ENCODE measurements at regions not wholly inside any gene's neighbourhood (a gene's known extent, or its start where the extent isn't known, plus 50 kb on each side); places are given as distances from the start of the nearest gene placed in this dataset.

DNA sequence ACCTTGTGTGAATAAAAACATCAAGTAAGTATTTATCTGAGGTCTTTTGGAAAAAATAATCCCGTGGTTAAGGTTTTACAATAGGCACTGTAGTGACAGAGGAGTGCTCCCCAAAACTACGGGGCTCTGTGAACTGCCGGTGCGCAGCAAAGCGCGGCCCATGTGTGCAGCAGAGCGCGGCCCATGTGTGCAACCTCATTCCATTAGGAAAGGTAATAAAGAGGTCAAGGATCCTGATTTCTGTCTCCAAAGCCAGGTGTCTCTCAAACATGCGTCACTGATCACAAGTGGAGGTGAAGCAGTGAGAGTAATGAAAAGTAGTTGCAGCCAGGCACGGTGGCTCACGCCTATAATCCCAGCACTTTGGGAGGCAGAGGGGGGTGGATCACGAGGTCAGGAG is 58.7 kb downstream of the MRPL57 start:
- H2BK15ac ChIP-seq (ENCODE audit: low read length) = no peak overlapping the region
- no peak overlapping the region for H2AK5ac ChIP-seq (ENCODE audit: low read depth, low read length)
- no peak overlapping the region for H2BK120ac ChIP-seq (ENCODE audit: low read depth, low read length)
- no peaks in the 10 kb centered on the region for H3K79me1 ChIP-seq (ENCODE audit: low read depth, low read length)
- H3K4me3 ChIP-seq (ENCODE audit: low read length in 2 of 2) = no peak overlapping the region
- no peak overlapping the region for H3K4me2 ChIP-seq (ENCODE audit: insufficient read depth, low read length, poor library complexity, severe bottlenecking)
- no CpG with 5 or more reads among the region's 12 CpGs for WGBS, 2 donors (ENCODE audit: extremely low coverage in 2 of 2, insufficient read length in 2 of 2, insufficient replicate concordance in 1 of 2)
- H3K18ac ChIP-seq (ENCODE audit: low read length) = no peak overlapping the region
- H3K9me3 ChIP-seq (replicated peaks in 1 of 2; ENCODE audit: control insufficient read depth in 2 of 2, insufficient read depth in 1 of 2, low read depth in 1 of 2, low read length in 2 of 2) = peaks cover 0 to 3% of the 10 kb centered on the region in 2 donors
- no peak for DNase-seq (ENCODE audit: low spot score)
- no peak overlapping the region for H2AFZ ChIP-seq (ENCODE audit: low read length)
- H3K9ac ChIP-seq (ENCODE audit: low read depth, low read length, poor library complexity) = no peak overlapping the region
- no peak overlapping the region for H3K23ac ChIP-seq (ENCODE audit: low read depth, low read length, poor library complexity)
- no peaks in the 10 kb centered on the region for H3K36me3 ChIP-seq (replicated peaks in 1 of 2; ENCODE audit: control insufficient read depth in 2 of 2, insufficient read depth in 2 of 2, low read length in 2 of 2)
- H2BK5ac ChIP-seq (ENCODE audit: low read length) = no peak overlapping the region
- no peaks in the 10 kb centered on the region for H3K27me3 ChIP-seq (ENCODE audit: control insufficient read depth in 3 of 3, insufficient read depth in 3 of 3, low read depth in 1 of 3, low read length in 3 of 3)
- no peak overlapping the region for H2BK12ac ChIP-seq (ENCODE audit: low read length)
- H3K27ac ChIP-seq (replicated peaks; ENCODE audit: low read length) = no peak overlapping the region
- no peak overlapping the region for H3K4ac ChIP-seq (ENCODE audit: low read length)
- H3K14ac ChIP-seq (ENCODE audit: low read length) = no peak overlapping the region
- H3K4me1 ChIP-seq (ENCODE audit: control insufficient read depth in 2 of 2, insufficient read depth in 1 of 2, low read depth in 1 of 2, low read length in 2 of 2) = peaks cover 0 to 1% of the 10 kb centered on the region in 2 donors
- no peak overlapping the region for H4K91ac ChIP-seq (ENCODE audit: low read depth, low read length, poor library complexity)
- H4K8ac ChIP-seq (ENCODE audit: low read depth, low read length) = no peak overlapping the region

DNA sequence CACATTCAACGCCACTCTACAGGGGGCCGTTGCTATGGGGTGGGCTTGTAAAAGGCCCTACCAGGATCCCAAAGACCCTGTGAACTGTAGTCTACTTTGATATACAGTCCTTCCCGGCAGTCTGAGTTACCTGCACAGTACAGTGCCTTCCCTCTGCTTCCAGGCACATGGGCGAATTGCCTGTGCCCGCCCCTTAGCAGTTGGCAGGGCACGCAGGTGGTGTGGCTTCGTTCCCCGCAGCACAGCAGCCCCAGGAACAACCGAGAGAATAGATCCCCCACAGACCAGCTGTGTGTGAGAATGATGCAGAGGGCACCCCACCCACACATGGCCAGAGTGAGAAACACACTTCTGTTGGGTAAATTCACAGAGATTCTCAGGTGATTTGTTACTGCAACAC is 60.6 kb downstream of the MRPL57 start:
- H4K91ac ChIP-seq (ENCODE audit: low read depth, low read length, poor library complexity) = no peak overlapping the region
- no peak overlapping the region for H3K14ac ChIP-seq (ENCODE audit: low read length)
- no peak overlapping the region for H2BK15ac ChIP-seq (ENCODE audit: low read length)
- H3K9me3 ChIP-seq (replicated peaks in 1 of 2; ENCODE audit: control insufficient read depth in 2 of 2, insufficient read depth in 1 of 2, low read depth in 1 of 2, low read length in 2 of 2) = peaks cover 0 to 3% of the 10 kb centered on the region in 2 donors
- no peak overlapping the region for H3K4me3 ChIP-seq (ENCODE audit: low read length in 2 of 2)
- H3K4me2 ChIP-seq (ENCODE audit: insufficient read depth, low read length, poor library complexity, severe bottlenecking) = no peak overlapping the region
- no peaks in the 10 kb centered on the region for H3K36me3 ChIP-seq (replicated peaks in 1 of 2; ENCODE audit: control insufficient read depth in 2 of 2, insufficient read depth in 2 of 2, low read length in 2 of 2)
- no peaks in the 10 kb centered on the region for H3K79me1 ChIP-seq (ENCODE audit: low read depth, low read length)
- H3K18ac ChIP-seq (ENCODE audit: low read length) = no peak overlapping the region
- H2BK12ac ChIP-seq (ENCODE audit: low read length) = no peak overlapping the region
- H3K9ac ChIP-seq (ENCODE audit: low read depth, low read length, poor library complexity) = no peak overlapping the region
- no CpG with 5 or more reads among the region's 9 CpGs for WGBS, 2 donors (ENCODE audit: extremely low coverage in 2 of 2, insufficient read length in 2 of 2, insufficient replicate concordance in 1 of 2)
- no peak overlapping the region for H3K4ac ChIP-seq (ENCODE audit: low read length)
- H2AFZ ChIP-seq (ENCODE audit: low read length) = no peak overlapping the region
- H2AK5ac ChIP-seq (ENCODE audit: low read depth, low read length) = no peak overlapping the region
- peaks cover 0 to 1% of the 10 kb centered on the region in 2 donors for H3K4me1 ChIP-seq (ENCODE audit: control insufficient read depth in 2 of 2, insufficient read depth in 1 of 2, low read depth in 1 of 2, low read length in 2 of 2)
- no peak overlapping the region for H4K8ac ChIP-seq (ENCODE audit: low read depth, low read length)
- no peak overlapping the region for H3K27ac ChIP-seq (replicated peaks; ENCODE audit: low read length)
- DNase-seq (ENCODE audit: low spot score) = no peak
- no peak overlapping the region for H3K23ac ChIP-seq (ENCODE audit: low read depth, low read length, poor library complexity)
- H2BK120ac ChIP-seq (ENCODE audit: low read depth, low read length) = no peak overlapping the region
- H2BK5ac ChIP-seq (ENCODE audit: low read length) = no peak overlapping the region
- no peaks in the 10 kb centered on the region for H3K27me3 ChIP-seq (ENCODE audit: control insufficient read depth in 3 of 3, insufficient read depth in 3 of 3, low read depth in 1 of 3, low read length in 3 of 3)

DNA sequence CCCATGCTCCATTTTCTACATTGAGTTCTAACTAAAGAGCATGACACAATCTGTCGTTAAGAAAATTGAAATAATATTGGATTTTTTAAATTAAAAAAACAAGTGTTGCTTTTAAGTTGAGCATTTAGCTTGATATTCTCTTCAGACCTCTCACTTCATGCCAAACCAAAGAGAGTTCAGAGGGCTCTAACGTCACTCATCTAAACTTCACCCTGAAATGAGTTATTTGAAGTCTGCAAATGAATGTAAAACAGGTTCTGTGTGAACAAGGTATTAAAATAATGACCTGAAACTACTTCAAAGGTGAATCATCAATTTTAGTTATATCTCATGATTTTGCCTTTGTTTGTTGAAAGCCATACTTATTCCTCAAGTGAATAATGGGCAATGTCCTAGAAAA is 61.8 kb downstream of the MRPL57 start:
- H3K79me1 ChIP-seq (ENCODE audit: low read depth, low read length) = no peaks in the 10 kb centered on the region
- no CpG with 5 or more reads among the region's 2 CpGs for WGBS, 2 donors (ENCODE audit: extremely low coverage in 2 of 2, insufficient read length in 2 of 2, insufficient replicate concordance in 1 of 2)
- no peak overlapping the region for H2AFZ ChIP-seq (ENCODE audit: low read length)
- no peak overlapping the region for H3K4me2 ChIP-seq (ENCODE audit: insufficient read depth, low read length, poor library complexity, severe bottlenecking)
- H3K27ac ChIP-seq (replicated peaks; ENCODE audit: low read length) = no peak overlapping the region
- H3K18ac ChIP-seq (ENCODE audit: low read length) = no peak overlapping the region
- no peak overlapping the region for H3K4ac ChIP-seq (ENCODE audit: low read length)
- no peak overlapping the region for H2AK5ac ChIP-seq (ENCODE audit: low read depth, low read length)
- H3K9me3 ChIP-seq (replicated peaks in 1 of 2; ENCODE audit: control insufficient read depth in 2 of 2, insufficient read depth in 1 of 2, low read depth in 1 of 2, low read length in 2 of 2) = peaks cover 0 to 3% of the 10 kb centered on the region in 2 donors
- H4K91ac ChIP-seq (ENCODE audit: low read depth, low read length, poor library complexity) = no peak overlapping the region
- H3K14ac ChIP-seq (ENCODE audit: low read length) = no peak overlapping the region
- peaks cover 0 to 3% of the 10 kb centered on the region in 2 donors for H3K4me1 ChIP-seq (ENCODE audit: control insufficient read depth in 2 of 2, insufficient read depth in 1 of 2, low read depth in 1 of 2, low read length in 2 of 2)
- no peak overlapping the region for H3K4me3 ChIP-seq (ENCODE audit: low read length in 2 of 2)
- no peak overlapping the region for H3K9ac ChIP-seq (ENCODE audit: low read depth, low read length, poor library complexity)
- no peak overlapping the region for H2BK5ac ChIP-seq (ENCODE audit: low read length)
- H2BK12ac ChIP-seq (ENCODE audit: low read length) = no peak overlapping the region
- H3K36me3 ChIP-seq (replicated peaks in 1 of 2; ENCODE audit: control insufficient read depth in 2 of 2, insufficient read depth in 2 of 2, low read length in 2 of 2) = no peaks in the 10 kb centered on the region
- no peak overlapping the region for H3K23ac ChIP-seq (ENCODE audit: low read depth, low read length, poor library complexity)
- no peak overlapping the region for H2BK120ac ChIP-seq (ENCODE audit: low read depth, low read length)
- no peak for DNase-seq (ENCODE audit: low spot score)
- H3K27me3 ChIP-seq (ENCODE audit: control insufficient read depth in 3 of 3, insufficient read depth in 3 of 3, low read depth in 1 of 3, low read length in 3 of 3) = no peaks in the 10 kb centered on the region
- no peak overlapping the region for H4K8ac ChIP-seq (ENCODE audit: low read depth, low read length)
- no peak overlapping the region for H2BK15ac ChIP-seq (ENCODE audit: low read length)

DNA sequence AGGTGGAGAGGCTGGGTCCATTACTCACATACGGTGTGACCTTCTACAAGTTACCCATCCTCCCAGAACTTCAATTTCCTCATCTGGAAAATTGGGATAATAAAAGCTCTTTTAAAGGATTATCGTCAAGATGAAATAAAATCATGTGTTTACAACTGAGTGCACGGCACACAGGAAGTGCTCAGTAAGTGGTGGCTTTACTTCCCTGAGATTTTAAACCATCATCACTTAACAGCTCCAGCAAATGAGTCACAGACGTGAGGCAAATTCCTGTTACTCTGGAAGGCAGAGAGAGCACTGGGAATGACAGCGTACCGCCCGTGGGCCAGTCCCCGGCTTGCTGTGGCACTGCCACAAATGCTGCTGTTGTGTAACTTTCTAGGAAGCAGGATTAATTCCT is 64.1 kb downstream of the MRPL57 start:
- WGBS, 2 donors (ENCODE audit: extremely low coverage in 2 of 2, insufficient read length in 2 of 2, insufficient replicate concordance in 1 of 2) = no CpG with 5 or more reads among the region's 8 CpGs
- no peak overlapping the region for H3K27ac ChIP-seq (replicated peaks; ENCODE audit: low read length)

More for the DNA sequence above, 64.1 kb downstream of the MRPL57 start:
- H3K14ac ChIP-seq (ENCODE audit: low read length) = no peak overlapping the region
- no peaks in the 10 kb centered on the region for H3K36me3 ChIP-seq (replicated peaks in 1 of 2; ENCODE audit: control insufficient read depth in 2 of 2, insufficient read depth in 2 of 2, low read length in 2 of 2)
- H3K9me3 ChIP-seq (replicated peaks in 1 of 2; ENCODE audit: control insufficient read depth in 2 of 2, insufficient read depth in 1 of 2, low read depth in 1 of 2, low read length in 2 of 2) = peaks cover 0 to 3% of the 10 kb centered on the region in 2 donors
- peaks cover 0 to 1% of the 10 kb centered on the region in 2 donors for H3K4me1 ChIP-seq (ENCODE audit: control insufficient read depth in 2 of 2, insufficient read depth in 1 of 2, low read depth in 1 of 2, low read length in 2 of 2)
- no peak overlapping the region for H3K4me2 ChIP-seq (ENCODE audit: insufficient read depth, low read length, poor library complexity, severe bottlenecking)
- no peak overlapping the region for H2AFZ ChIP-seq (ENCODE audit: low read length)
- no peak for DNase-seq (ENCODE audit: low spot score)
- no peak overlapping the region for H3K23ac ChIP-seq (ENCODE audit: low read depth, low read length, poor library complexity)
- no peak overlapping the region for H2BK5ac ChIP-seq (ENCODE audit: low read length)
- no peak overlapping the region for H3K18ac ChIP-seq (ENCODE audit: low read length)
- no peak overlapping the region for H2BK12ac ChIP-seq (ENCODE audit: low read length)
- H3K27me3 ChIP-seq (ENCODE audit: control insufficient read depth in 3 of 3, insufficient read depth in 3 of 3, low read depth in 1 of 3, low read length in 3 of 3) = no peaks in the 10 kb centered on the region
- H4K91ac ChIP-seq (ENCODE audit: low read depth, low read length, poor library complexity) = no peak overlapping the region
- H3K4ac ChIP-seq (ENCODE audit: low read length) = no peak overlapping the region
- H3K4me3 ChIP-seq (ENCODE audit: low read length in 2 of 2) = no peak overlapping the region
- H3K79me1 ChIP-seq (ENCODE audit: low read depth, low read length) = no peaks in the 10 kb centered on the region
- no peak overlapping the region for H3K9ac ChIP-seq (ENCODE audit: low read depth, low read length, poor library complexity)
- H2AK5ac ChIP-seq (ENCODE audit: low read depth, low read length) = no peak overlapping the region
- H4K8ac ChIP-seq (ENCODE audit: low read depth, low read length) = no peak overlapping the region
- no peak overlapping the region for H2BK15ac ChIP-seq (ENCODE audit: low read length)
- no peak overlapping the region for H2BK120ac ChIP-seq (ENCODE audit: low read depth, low read length)
